Keratinocyte (primary cell): ENCODE measurements at regions not wholly inside any gene's neighbourhood (a gene's known extent, or its start where the extent isn't known, plus 50 kb on each side); places are given as distances from the start of the nearest gene placed in this dataset.
"Not testable (repeated sequence)": the region's sequence is repeated elsewhere in the genome, so short reads cannot be mapped to it uniquely, and the experiment has no call there.

Source experiments
- DNase-seq: peaks from one replicate; pipeline ENCODE4 v3.0.0-alpha.2; 2011; ENCODE audit warnings: low read depth, missing footprints, low spot score
- FAIRE-seq: peaks from 2 replicates; lab custom pipeline; 2011; peaks lifted over from hg19 to GRCh38; lab: Jason Lieb, UNC
- H2AFZ ChIP-seq: 2 replicates; pipeline ENCODE4 v1.6.0; 2012; ENCODE audit warnings: low read length, control low read depth, inconsistent platforms; ENCODE audit not compliant: control insufficient read depth
- H3K27ac ChIP-seq: 2 replicates; pipeline ENCODE4 v1.5.1; 2011; ENCODE audit warnings: low read length; ENCODE audit not compliant: control insufficient read depth, insufficient read depth
- H3K27me3 ChIP-seq: 3 replicates; pipeline ENCODE4 v1.6.0; 2011; ENCODE audit warnings: low read length; ENCODE audit not compliant: control insufficient read depth, insufficient read depth; ENCODE audit errors: extremely low read depth
- H3K36me3 ChIP-seq, 2 experiments: 2 replicates in 1 of 2; 3 replicates in 1 of 2; pipeline ENCODE4 v1.5.1; 2011; ENCODE audit warnings: low read length in 2 of 2, mild to moderate bottlenecking in 1 of 2; ENCODE audit not compliant: control insufficient read depth in 2 of 2, insufficient read depth in 2 of 2; ENCODE audit errors: extremely low read depth in 1 of 2
- H3K4me1 ChIP-seq: 3 replicates; pipeline ENCODE4 v1.5.1; 2011; ENCODE audit warnings: low read length; ENCODE audit not compliant: control insufficient read depth, insufficient read depth; ENCODE audit errors: extremely low read depth
- H3K4me2 ChIP-seq: 3 replicates; pipeline ENCODE4 v1.6.0; 2011; ENCODE audit warnings: low read depth, low read length; ENCODE audit not compliant: control insufficient read depth, insufficient read depth; ENCODE audit errors: extremely low read depth
- H3K4me3 ChIP-seq, 3 experiments: fragments of 200-600 bp in 1 of 3; sonication (generic) in 1 of 3; 2 replicates in 2 of 3; 3 replicates in 1 of 3; pipeline ENCODE4 v1.5.1; 2011 to 2016; ENCODE audit warnings: low read length in 3 of 3, mild to moderate bottlenecking in 3 of 3, control low read depth in 2 of 3, inconsistent platforms in 1 of 3, low read depth in 1 of 3, mixed read lengths in 1 of 3, mixed run types in 1 of 3, moderate library complexity in 1 of 3; ENCODE audit not compliant: control insufficient read depth in 2 of 3, insufficient read depth in 2 of 3; ENCODE audit errors: extremely low read depth in 1 of 3
- H3K79me2 ChIP-seq: 2 replicates; pipeline ENCODE4 v1.6.0; 2012; ENCODE audit warnings: low read length; ENCODE audit not compliant: control insufficient read depth, insufficient read depth
- H3K9ac ChIP-seq: 3 replicates; pipeline ENCODE4 v1.6.0; 2011; ENCODE audit warnings: low read length; ENCODE audit not compliant: control insufficient read depth, insufficient read depth; ENCODE audit errors: extremely low read depth
- H3K9me1 ChIP-seq: 3 replicates; pipeline ENCODE4 v1.6.0; 2011; ENCODE audit warnings: low read length; ENCODE audit not compliant: control insufficient read depth, insufficient read depth; ENCODE audit errors: extremely low read depth
- H3K9me3 ChIP-seq: 2 replicates; pipeline ENCODE4 v1.5.1; 2012; ENCODE audit warnings: low read depth, low read length; ENCODE audit not compliant: control insufficient read depth
- H4K20me1 ChIP-seq: 3 replicates; pipeline ENCODE4 v1.6.0; 2011; ENCODE audit warnings: low read length; ENCODE audit not compliant: control insufficient read depth, insufficient read depth; ENCODE audit errors: extremely low read depth
- EZH2 ChIP-seq: IDR thresholded peaks from one replicate; pipeline ENCODE4 v1.6.1; 2012; ENCODE audit warnings: inconsistent platforms, mild to moderate bottlenecking, low read length, moderate library complexity
- dilution Hi-C: fragments of 300-500 bp; cut with MboI; formaldehyde crosslinking; loops from one replicate; pipeline ENCODE4 v1.7.0; 2020; ENCODE audit warnings: low sequenced_read_pairs; ENCODE audit not compliant: extremely low pct_ligation_motif_present
- TF ChIP-seq, protein P1 (sequence below), 3 experiments: IDR thresholded peaks in 1 of 3; conservative IDR thresholded peaks in 1 of 3; optimal IDR thresholded peaks in 1 of 3; 2 replicates in 2 of 3; 3 replicates in 1 of 3; pipeline versions ENCODE3 to v1.5.1; 2011; ENCODE audit warnings: low read length in 3 of 3, mild to moderate bottlenecking in 3 of 3, moderate library complexity in 2 of 3, control low read depth in 1 of 3, inconsistent platforms in 1 of 3; ENCODE audit not compliant: insufficient read depth in 2 of 3; ENCODE audit errors: extremely low read depth in 1 of 3

GRCh38 chr14:50030036-50030435 is 86.3 kb downstream of the VCPKMT start:
- Histone ChIP-seq H3K79me2 (no peaks in the 10 kb centered on the region), H3K4me1 (peaks cover 7% of the 10 kb centered on the region), H3K27ac (no peak overlapping the region), H3K9me3 (peaks cover 7% of the 10 kb centered on the region), H3K9me1 (no peaks in the 10 kb centered on the region), H3K4me2 (no peak overlapping the region), H3K27me3 (no peaks in the 10 kb centered on the region), H4K20me1 (no peaks in the 10 kb centered on the region), H3K9ac (no peak overlapping the region), H2AFZ (no peak overlapping the region), H3K4me3 (no peak overlapping the region), H3K36me3 (no peaks in the 10 kb centered on the region)
- TF ChIP-seq EZH2, result no peak
- TF ChIP-seq, protein P1, sequence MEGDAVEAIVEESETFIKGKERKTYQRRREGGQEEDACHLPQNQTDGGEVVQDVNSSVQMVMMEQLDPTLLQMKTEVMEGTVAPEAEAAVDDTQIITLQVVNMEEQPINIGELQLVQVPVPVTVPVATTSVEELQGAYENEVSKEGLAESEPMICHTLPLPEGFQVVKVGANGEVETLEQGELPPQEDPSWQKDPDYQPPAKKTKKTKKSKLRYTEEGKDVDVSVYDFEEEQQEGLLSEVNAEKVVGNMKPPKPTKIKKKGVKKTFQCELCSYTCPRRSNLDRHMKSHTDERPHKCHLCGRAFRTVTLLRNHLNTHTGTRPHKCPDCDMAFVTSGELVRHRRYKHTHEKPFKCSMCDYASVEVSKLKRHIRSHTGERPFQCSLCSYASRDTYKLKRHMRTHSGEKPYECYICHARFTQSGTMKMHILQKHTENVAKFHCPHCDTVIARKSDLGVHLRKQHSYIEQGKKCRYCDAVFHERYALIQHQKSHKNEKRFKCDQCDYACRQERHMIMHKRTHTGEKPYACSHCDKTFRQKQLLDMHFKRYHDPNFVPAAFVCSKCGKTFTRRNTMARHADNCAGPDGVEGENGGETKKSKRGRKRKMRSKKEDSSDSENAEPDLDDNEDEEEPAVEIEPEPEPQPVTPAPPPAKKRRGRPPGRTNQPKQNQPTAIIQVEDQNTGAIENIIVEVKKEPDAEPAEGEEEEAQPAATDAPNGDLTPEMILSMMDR (optimal IDR thresholded peaks at IDR 0.05 in 1 of 3, IDR thresholded peaks at IDR 0.05 in 1 of 3, conservative IDR thresholded peaks at IDR 0.05 in 1 of 3; ENCODE audit: extremely low read depth in 1 of 3, insufficient read depth in 2 of 3, low read length in 3 of 3), result no peak
- FAIRE-seq (no peak), DNase-seq (no peak)
- dilution Hi-C loops, result no loop called here

DNA sequence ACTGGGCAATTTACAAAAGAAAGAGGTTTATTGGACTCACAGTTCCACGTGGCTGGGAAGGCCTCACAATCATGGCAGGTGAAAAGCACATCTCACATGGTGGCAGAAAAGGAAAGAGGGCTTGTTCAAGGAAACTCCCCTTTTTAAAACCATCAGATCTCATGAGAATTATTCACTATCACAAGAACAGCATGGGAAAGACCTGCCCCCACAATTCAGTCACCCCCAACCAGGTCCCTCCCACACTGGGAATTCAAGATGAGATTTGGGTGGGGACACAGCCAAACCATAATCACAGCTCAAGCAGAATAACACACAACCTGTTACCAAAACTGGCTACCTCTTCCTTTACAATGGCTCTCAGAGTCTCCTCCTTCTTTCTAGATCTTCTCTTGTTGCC is 85.5 kb downstream of the VCPKMT start:
- H3K27me3 ChIP-seq, H3K9me3 ChIP-seq, dilution Hi-C loops, H3K4me3 ChIP-seq, H3K27ac ChIP-seq, H3K9me1 ChIP-seq, H3K9ac ChIP-seq, H4K20me1 ChIP-seq, FAIRE-seq, H3K36me3 ChIP-seq, H2AFZ ChIP-seq, H3K4me2 ChIP-seq, DNase-seq, H3K79me2 ChIP-seq: not testable (repeated sequence)
- peaks cover 15% of the 10 kb centered on the region for H3K4me1 ChIP-seq

- FAIRE-seq, result no peak
- H3K4me1 ChIP-seq, result peaks cover 24% of the 10 kb centered on the region
- H3K4me3 ChIP-seq, result no peak overlapping the region
- no peak overlapping the region for H3K4me2 ChIP-seq
- no peak for DNase-seq
- no peaks in the 10 kb centered on the region for H3K9me3 ChIP-seq
- TF ChIP-seq, protein P1 (optimal IDR thresholded peaks at IDR 0.05 in 1 of 3, IDR thresholded peaks at IDR 0.05 in 1 of 3, conservative IDR thresholded peaks at IDR 0.05 in 1 of 3; ENCODE audit: extremely low read depth in 1 of 3, insufficient read depth in 2 of 3, low read length in 3 of 3), result no peak
- TF ChIP-seq EZH2, result no peak
- no peaks in the 10 kb centered on the region for H4K20me1 ChIP-seq
- H3K79me2 ChIP-seq, result no peaks in the 10 kb centered on the region
- H3K9ac ChIP-seq, result no peak overlapping the region
- H3K27me3 ChIP-seq, result no peaks in the 10 kb centered on the region
- dilution Hi-C loops, result no loop called here
- H3K27ac ChIP-seq, result no peak overlapping the region
- H3K36me3 ChIP-seq, result no peaks in the 10 kb centered on the region
- no peaks in the 10 kb centered on the region for H3K9me1 ChIP-seq
- H2AFZ ChIP-seq, result peak overlapping the region; percentile 11
Measured at GRCh38 chr14:50031602-50032313, 84.6 kb downstream of the VCPKMT start.
